K562 (cell line): ENCODE measurements at regions not wholly inside any gene's neighbourhood (a gene's known extent, or its start where the extent isn't known, plus 50 kb on each side); places are given as distances from the start of the nearest gene placed in this dataset.

ENCODE experiments used
- ATAC-seq: fragments of 200-7000 bp; cut with Tn5 transposase; 3 replicates; pipeline ENCODE4 v1.9.1; 2020; ENCODE audit warnings: moderate library complexity
- BruUV-seq: library from RNA; stranded (reverse); fragments of 400-500 nt; replicated peaks from 2 replicates; lab custom pipeline; 2021; lab: Mats Ljungman, UMichigan
- CTCF ChIA-PET: fragments of 300-600 bp; formaldehyde crosslinking; extraction: SDS; loops from one replicate; lab custom pipeline; 2021; ENCODE audit warnings: low intra/inter-chr PET ratio; lab: Yijun Ruan, JAX
- POLR2A ChIA-PET: fragments of 300-600, 350-650 bp; sonication (Branson Sonifier 250); formaldehyde crosslinking; extraction: SDS; loops from one replicate; lab custom pipeline; 2021; ENCODE audit warnings: antibody characterized with exemption, inconsistent platforms; lab: Yijun Ruan, JAX
- DNase-seq, 4 experiments: peaks; one replicate each; pipeline versions ENCODE4 v3.0.0 to v3.0.0-alpha.2; 2011 to 2018; ENCODE audit warnings: low spot score in 3 of 4, mixed read lengths in 3 of 4; ENCODE audit errors: extremely low read depth in 1 of 4
- FAIRE-seq: peaks from 2 replicates; lab custom pipeline; 2011; peaks lifted over from hg19 to GRCh38; lab: Jason Lieb, UNC
- H2AFZ ChIP-seq: 2 replicates; pipeline ENCODE4 v1.6.0; 2011; ENCODE audit warnings: low read depth, low read length, control low read depth, inconsistent platforms
- H3K27ac ChIP-seq: fragments of 200-600 bp; 3 replicates; pipeline ENCODE4 v1.8.0; 2011; ENCODE audit warnings: low read depth, mild to moderate bottlenecking, control low read depth, inconsistent platforms, low read length, moderate library complexity, mixed read lengths; ENCODE audit errors: extremely low read depth
- H3K27me3 ChIP-seq, 2 experiments: fragments of 300-600 bp in 1 of 2; 2 replicates in 1 of 2; 3 replicates in 1 of 2; pipeline versions ENCODE4 v1.6.0 to v1.8.0; 2011; ENCODE audit warnings: inconsistent platforms in 2 of 2, low read length in 2 of 2, mild to moderate bottlenecking in 1 of 2, mixed read lengths in 1 of 2, moderate library complexity in 1 of 2; ENCODE audit not compliant: control insufficient read depth in 2 of 2, insufficient read depth in 2 of 2
- H3K36me3 ChIP-seq: fragments of 300-600 bp; 3 replicates; pipeline ENCODE4 v1.8.0; 2011; ENCODE audit warnings: mild to moderate bottlenecking, low read length, inconsistent platforms; ENCODE audit not compliant: control insufficient read depth, insufficient read depth
- H3K4me1 ChIP-seq, 2 experiments: fragments of 200-600 bp in 1 of 2; replicated peaks in 1 of 2; 2 replicates in 1 of 2; 3 replicates in 1 of 2; pipeline versions ENCODE4 v1.5.1 to v1.8.0; 2011; ENCODE audit warnings: inconsistent platforms in 2 of 2, low read length in 2 of 2, mild to moderate bottlenecking in 1 of 2, mixed read lengths in 1 of 2, moderate library complexity in 1 of 2; ENCODE audit not compliant: control insufficient read depth in 2 of 2, insufficient read depth in 2 of 2
- H3K4me2 ChIP-seq: 2 replicates; pipeline ENCODE4 v1.6.1; 2011; ENCODE audit warnings: low read length, control low read depth, inconsistent platforms, mixed read lengths; ENCODE audit not compliant: insufficient read depth
- H3K4me3 ChIP-seq: fragments of 200-600 bp; sonication (generic), shearing (Covaris generic); 2 replicates; pipeline ENCODE4 v1.5.1; 2016; ENCODE audit warnings: control low read depth, inconsistent platforms
- H3K79me2 ChIP-seq: fragments of 200-600 bp; 3 replicates; pipeline ENCODE4 v1.8.0; 2011; ENCODE audit warnings: low read length, inconsistent platforms; ENCODE audit not compliant: control insufficient read depth, insufficient read depth
- H3K9ac ChIP-seq, 2 experiments: 2 replicates each; pipeline versions ENCODE4 v1.6.0 to v1.6.1; 2011; ENCODE audit warnings: low read depth in 2 of 2, low read length in 2 of 2, control low read depth in 1 of 2, inconsistent platforms in 1 of 2, mild to moderate bottlenecking in 1 of 2, mixed read lengths in 1 of 2; ENCODE audit not compliant: insufficient read depth in 1 of 2
- H3K9me1 ChIP-seq: one replicate; pipeline ENCODE4 v1.6.0; 2011; ENCODE audit warnings: inconsistent platforms, mild to moderate bottlenecking, low read length, moderate library complexity; ENCODE audit not compliant: control insufficient read depth, insufficient read depth
- H3K9me3 ChIP-seq: replicated peaks from 2 replicates; pipeline ENCODE4 v1.5.1; 2011; ENCODE audit warnings: low read depth, low read length, inconsistent platforms; ENCODE audit not compliant: control insufficient read depth, insufficient read depth
- H4K20me1 ChIP-seq: replicated peaks from 2 replicates; pipeline ENCODE4 v1.6.1; 2011; ENCODE audit warnings: low read length, inconsistent platforms, mixed read lengths; ENCODE audit not compliant: control insufficient read depth, insufficient read depth
- CEBPG ChIP-seq, 3 experiments: fragments of 200-800 bp in 1 of 3; sonication (Bioruptor generic) in 1 of 3; sonication (generic) in 1 of 3; formaldehyde crosslinking in 1 of 3; IDR thresholded peaks in 2 of 3; conservative IDR thresholded peaks in 1 of 3; 2 replicates each; pipeline versions ENCODE4 v1.6.1 to v1.8.0; 2016 to 2022; ENCODE audit warnings: missing compliant biosample characterization in 2 of 3, missing genetic modification characterization in 2 of 3, mild to moderate bottlenecking in 1 of 3, missing genetic modification reagents in 1 of 3
- HNRNPK ChIP-seq: fragments of 200-400 bp; formaldehyde crosslinking; IDR thresholded peaks from one replicate; pipeline ENCODE4 v1.6.1; 2018; ENCODE audit warnings: mild to moderate bottlenecking, low read depth, low read length; ENCODE audit not compliant: poor library complexity, severe bottlenecking
- KDM4B ChIP-seq, 2 experiments: fragments of 450-650 bp in 1 of 2; sonication (generic) in 1 of 2; IDR thresholded peaks; 2 replicates each; pipeline ENCODE4 v1.6.1; 2016 to 2017; ENCODE audit warnings: borderline replicate concordance in 2 of 2, antibody characterized with exemption in 1 of 2, low read depth in 1 of 2, mild to moderate bottlenecking in 1 of 2
- NCOA1 ChIP-seq: fragments of 450-650 bp; IDR thresholded peaks from 2 replicates; pipeline ENCODE4 v1.6.1; 2016; ENCODE audit warnings: low read depth
- NR4A1 ChIP-seq, 2 experiments: fragments of 250-450 bp in 1 of 2; fragments of 450-650 bp in 1 of 2; sonication (Bioruptor Pico) in 1 of 2; IDR thresholded peaks; 2 replicates each; pipeline versions ENCODE4 v1.4.0 to v1.6.1; 2016 to 2020; ENCODE audit warnings: mild to moderate bottlenecking in 2 of 2, missing compliant biosample characterization in 1 of 2, missing genetic modification characterization in 1 of 2, moderate library complexity in 1 of 2
- NUFIP1 ChIP-seq: fragments of 450-650 bp; IDR thresholded peaks from 2 replicates; pipeline ENCODE4 v1.6.1; 2018; ENCODE audit not compliant: partially characterized antibody
- PHB2 ChIP-seq: fragments of 450-650 bp; IDR thresholded peaks from 2 replicates; pipeline ENCODE4 v1.6.1; 2017; ENCODE audit warnings: low read depth
- PTRF ChIP-seq: fragments of 450-650 bp; IDR thresholded peaks from 2 replicates; pipeline ENCODE4 v1.6.1; 2016; ENCODE audit warnings: mild to moderate bottlenecking, missing genetic modification characterization, missing compliant biosample characterization
- RBM17 ChIP-seq: fragments of 200-400 bp; formaldehyde crosslinking; IDR thresholded peaks from 2 replicates; pipeline ENCODE4 v1.6.1; 2017; ENCODE audit warnings: low read depth, mild to moderate bottlenecking, low read length, borderline replicate concordance
- RBM22 ChIP-seq: fragments of 200-400 bp; formaldehyde crosslinking; IDR thresholded peaks from 2 replicates; pipeline ENCODE4 v1.6.1; 2018; ENCODE audit warnings: low read length, low read depth; ENCODE audit not compliant: poor library complexity, severe bottlenecking
- THRAP3 ChIP-seq: fragments of 450-650 bp; IDR thresholded peaks from 2 replicates; pipeline ENCODE4 v1.6.1; 2016; ENCODE audit warnings: mild to moderate bottlenecking, inconsistent platforms, borderline replicate concordance
- ZNF431 ChIP-seq: sonication (generic); formaldehyde crosslinking; IDR thresholded peaks from 2 replicates; pipeline ENCODE4 v1.8.0; 2022; ENCODE audit warnings: mild to moderate bottlenecking, missing genetic modification reagents
- ZNF830 ChIP-seq: fragments of 250-450 bp; sonication (Bioruptor Pico); IDR thresholded peaks from 2 replicates; pipeline ENCODE4 v1.5.0; 2021; ENCODE audit warnings: mild to moderate bottlenecking
- ZSCAN32 ChIP-seq: fragments of 450-650 bp; formaldehyde crosslinking; IDR thresholded peaks from 2 replicates; pipeline ENCODE4 v1.4.0; 2020; ENCODE audit warnings: mild to moderate bottlenecking, moderate library complexity
- WGBS: fragments of 100-300 bp; shearing (Covaris generic); methylation state at CpG from one replicate; pipeline ENCODE4 v1.1.6; 2016; ENCODE audit warnings: low coverage, mixed read lengths; ENCODE audit not compliant: insufficient coverage; ENCODE audit errors: missing lambda C conversion rate; 5-methylcytosine and 5-hydroxymethylcytosine counted together
- in situ Hi-C: fragments of 300-500 bp; cut with MboI; formaldehyde crosslinking; loops from 4 replicates; pipeline ENCODE4 v1.15.0; 2018; ENCODE audit warnings: inconsistent platforms, mixed read lengths
- intact Hi-C: fragments of 100-400 bp; cut with micrococcal nuclease; formaldehyde crosslinking; loops from 2 replicates; pipeline ENCODE4 v1.14.2; 2022
- TF ChIP-seq, protein P1 (sequence below): fragments of 250-450 bp; sonication (Bioruptor Pico); IDR thresholded peaks from 2 replicates; pipeline ENCODE4 v1.8.0; 2021; ENCODE audit warnings: borderline replicate concordance, mild to moderate bottlenecking, moderate library complexity; ENCODE audit not compliant: poor library complexity, severe bottlenecking
- TF ChIP-seq, protein P2 (sequence below): fragments of 250-450 bp; sonication (Bioruptor Pico); IDR thresholded peaks from 2 replicates; pipeline ENCODE4 v1.8.0; 2021; ENCODE audit warnings: moderate library complexity, mild to moderate bottlenecking, inconsistent platforms
- TF ChIP-seq, protein P3 (sequence below): fragments of 450-650 bp; formaldehyde crosslinking; conservative IDR thresholded peaks from 2 replicates; pipeline ENCODE4 v1.4.0; 2022; ENCODE audit warnings: mild to moderate bottlenecking, missing genetic modification characterization
- TF ChIP-seq, protein P4 (sequence below): fragments of 450-650 bp; IDR thresholded peaks from 2 replicates; pipeline ENCODE4 v1.6.1; 2014; ENCODE audit warnings: low read depth, mild to moderate bottlenecking, moderate library complexity, borderline replicate concordance
- TF ChIP-seq, protein P5 (sequence below): fragments of 250-450 bp; sonication (Bioruptor Pico); IDR thresholded peaks from 2 replicates; pipeline ENCODE4 v1.8.0; 2022; ENCODE audit warnings: moderate library complexity, mild to moderate bottlenecking, inconsistent platforms

DNA sequence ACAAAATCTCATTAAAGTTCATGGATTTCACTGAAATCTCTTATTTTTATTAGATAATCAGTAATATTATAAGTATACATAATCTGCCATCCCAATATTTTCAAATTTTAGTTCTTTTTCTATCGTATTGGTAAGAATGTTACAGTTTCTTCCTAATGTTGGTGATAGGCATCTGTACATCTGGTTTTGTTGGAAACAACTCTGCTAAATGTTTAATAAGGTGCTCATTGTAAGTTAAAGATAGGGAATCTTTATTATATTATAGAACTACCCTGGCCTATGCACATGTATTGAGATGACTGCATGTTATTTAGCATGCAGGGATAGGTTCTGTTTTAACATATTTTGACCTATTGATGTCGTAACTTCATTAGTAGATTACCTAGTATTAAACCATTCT lies 188.6 kb upstream of the PRPS1L1 start:
- Histone ChIP-seq H3K4me1 (no peaks in the 10 kb centered on the region; a peak in 1 of 5 replicates), H3K27me3 (no peaks in the 10 kb centered on the region)
- BruUV-seq = no TSS peak
- TF ChIP-seq RBM17 = no peak
- no peak for TF ChIP-seq RBM22
- no peak for TF ChIP-seq PHB2
- no peak for TF ChIP-seq ZNF830 (CRISPR knock-in tag)
- TF ChIP-seq, protein P1, sequence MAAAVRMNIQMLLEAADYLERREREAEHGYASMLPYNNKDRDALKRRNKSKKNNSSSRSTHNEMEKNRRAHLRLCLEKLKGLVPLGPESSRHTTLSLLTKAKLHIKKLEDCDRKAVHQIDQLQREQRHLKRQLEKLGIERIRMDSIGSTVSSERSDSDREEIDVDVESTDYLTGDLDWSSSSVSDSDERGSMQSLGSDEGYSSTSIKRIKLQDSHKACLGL (CRISPR knock-in tag) = no peak
- no peak for TF ChIP-seq PTRF (tag)
- TF ChIP-seq, protein P2, sequence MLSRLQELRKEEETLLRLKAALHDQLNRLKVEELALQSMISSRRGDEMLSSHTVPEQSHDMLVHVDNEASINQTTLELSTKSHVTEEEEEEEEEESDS (CRISPR knock-in tag) = no peak
- TF ChIP-seq HNRNPK = no peak
- no peak for TF ChIP-seq KDM4B (IDR thresholded peaks at IDR 0.05; ENCODE audit: borderline replicate concordance in 2 of 2, low read depth in 1 of 2)
- TF ChIP-seq, protein P3, sequence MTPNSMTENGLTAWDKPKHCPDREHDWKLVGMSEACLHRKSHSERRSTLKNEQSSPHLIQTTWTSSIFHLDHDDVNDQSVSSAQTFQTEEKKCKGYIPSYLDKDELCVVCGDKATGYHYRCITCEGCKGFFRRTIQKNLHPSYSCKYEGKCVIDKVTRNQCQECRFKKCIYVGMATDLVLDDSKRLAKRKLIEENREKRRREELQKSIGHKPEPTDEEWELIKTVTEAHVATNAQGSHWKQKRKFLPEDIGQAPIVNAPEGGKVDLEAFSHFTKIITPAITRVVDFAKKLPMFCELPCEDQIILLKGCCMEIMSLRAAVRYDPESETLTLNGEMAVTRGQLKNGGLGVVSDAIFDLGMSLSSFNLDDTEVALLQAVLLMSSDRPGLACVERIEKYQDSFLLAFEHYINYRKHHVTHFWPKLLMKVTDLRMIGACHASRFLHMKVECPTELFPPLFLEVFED (CRISPR knock-in tag) = no peak
- TF ChIP-seq, protein P4, sequence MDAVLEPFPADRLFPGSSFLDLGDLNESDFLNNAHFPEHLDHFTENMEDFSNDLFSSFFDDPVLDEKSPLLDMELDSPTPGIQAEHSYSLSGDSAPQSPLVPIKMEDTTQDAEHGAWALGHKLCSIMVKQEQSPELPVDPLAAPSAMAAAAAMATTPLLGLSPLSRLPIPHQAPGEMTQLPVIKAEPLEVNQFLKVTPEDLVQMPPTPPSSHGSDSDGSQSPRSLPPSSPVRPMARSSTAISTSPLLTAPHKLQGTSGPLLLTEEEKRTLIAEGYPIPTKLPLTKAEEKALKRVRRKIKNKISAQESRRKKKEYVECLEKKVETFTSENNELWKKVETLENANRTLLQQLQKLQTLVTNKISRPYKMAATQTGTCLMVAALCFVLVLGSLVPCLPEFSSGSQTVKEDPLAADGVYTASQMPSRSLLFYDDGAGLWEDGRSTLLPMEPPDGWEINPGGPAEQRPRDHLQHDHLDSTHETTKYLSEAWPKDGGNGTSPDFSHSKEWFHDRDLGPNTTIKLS = no peak
- TF ChIP-seq CEBPG (CRISPR knock-in tag; IDR thresholded peaks at IDR 0.05) = no peak
- TF ChIP-seq CEBPG (tag; conservative IDR thresholded peaks at IDR 0.05 in 1 of 2, IDR thresholded peaks at IDR 0.05 in 1 of 2) = no peak
- TF ChIP-seq, protein P5, sequence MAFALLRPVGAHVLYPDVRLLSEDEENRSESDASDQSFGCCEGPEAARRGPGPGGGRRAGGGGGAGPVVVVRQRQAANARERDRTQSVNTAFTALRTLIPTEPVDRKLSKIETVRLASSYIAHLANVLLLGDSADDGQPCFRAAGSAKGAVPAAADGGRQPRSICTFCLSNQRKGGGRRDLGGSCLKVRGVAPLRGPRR = no peak
- no peak for TF ChIP-seq NCOA1
- TF ChIP-seq ZNF431 = no peak
- no peak for TF ChIP-seq ZSCAN32
- no peak for TF ChIP-seq NR4A1 (CRISPR knock-in tag; IDR thresholded peaks at IDR 0.05)
- TF ChIP-seq NR4A1 (tag; IDR thresholded peaks at IDR 0.05) = no peak
- no peak for TF ChIP-seq THRAP3
- no peak for TF ChIP-seq NUFIP1
- TF ChIP-seq, all 486 proteins: peak for 0
- ChIA-PET POLR2A (no interaction called here), CTCF (no interaction called here)
- Histone ChIP-seq H3K4me2 (no peak overlapping the region), H3K36me3 (no peaks in the 10 kb centered on the region), H2AFZ (no peak overlapping the region), H3K27ac (no peak overlapping the region), H3K79me2 (no peaks in the 10 kb centered on the region), H3K9me1 (no peaks in the 10 kb centered on the region), H4K20me1 (no peaks in the 10 kb centered on the region), H3K9me3 (no peaks in the 10 kb centered on the region; the same call in 1 of the 2 replicates), H3K9ac (no peak overlapping the region), H3K4me3 (no peak overlapping the region)
- ATAC-seq = no peak
- intact Hi-C loops (no loop called here), in situ Hi-C loops (no loop called here)
- DNase-seq = no peak
- FAIRE-seq = no peak
- WGBS = 76% methylated on average over 2 of the region's 2 CpGs
